ENCODE measurements at regions not wholly inside any gene's neighbourhood (a gene's known extent, or its start where the extent isn't known, plus 50 kb on each side); places are given as distances from the start of the nearest gene placed in this dataset.

DNA sequence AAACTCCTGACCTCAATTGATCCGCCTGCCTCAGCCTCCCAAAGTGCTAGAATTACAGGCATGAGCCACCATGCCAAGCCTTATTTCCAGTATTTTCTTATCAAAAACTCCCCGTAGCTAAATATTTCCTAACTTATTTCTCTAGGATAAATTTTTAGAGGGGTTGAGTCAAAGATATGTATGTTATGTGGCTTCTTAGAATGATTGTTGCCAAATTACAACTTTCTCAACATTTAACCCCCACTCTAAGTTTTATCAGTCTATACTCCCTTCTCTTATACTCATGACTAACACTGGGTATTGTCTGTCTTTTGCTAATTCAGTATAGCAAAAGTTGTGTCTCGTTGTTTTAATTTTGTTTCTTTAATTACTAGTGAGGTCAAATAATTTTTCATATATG lies 187.7 kb upstream of the LNX1 start:
- DNase-seq (ENCODE audit: low read depth in 3 of 3, low spot score in 2 of 3) = no peak

DNA sequence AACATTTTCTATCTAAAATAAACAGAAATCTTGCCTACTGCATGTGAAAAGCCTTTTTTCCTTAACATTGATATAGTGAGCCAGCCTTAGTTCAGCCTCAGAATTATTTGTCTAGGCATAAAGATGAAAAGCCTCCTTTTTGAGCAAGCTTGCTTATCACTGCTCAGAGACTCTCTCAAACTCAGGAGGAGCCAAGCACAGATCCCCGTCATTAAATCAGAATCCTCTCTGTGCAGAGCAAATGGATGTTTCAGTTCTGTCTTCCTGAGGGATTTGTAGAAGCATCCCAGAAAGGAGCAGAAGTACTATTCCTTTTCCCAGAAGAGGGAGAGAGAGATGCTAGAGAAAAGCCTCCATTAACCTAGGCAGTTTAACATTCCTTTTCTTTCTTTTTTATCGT lies 186.9 kb upstream of the LNX1 start:
- no peak for DNase-seq (ENCODE audit: low read depth in 3 of 3, low spot score in 2 of 3)

DNA sequence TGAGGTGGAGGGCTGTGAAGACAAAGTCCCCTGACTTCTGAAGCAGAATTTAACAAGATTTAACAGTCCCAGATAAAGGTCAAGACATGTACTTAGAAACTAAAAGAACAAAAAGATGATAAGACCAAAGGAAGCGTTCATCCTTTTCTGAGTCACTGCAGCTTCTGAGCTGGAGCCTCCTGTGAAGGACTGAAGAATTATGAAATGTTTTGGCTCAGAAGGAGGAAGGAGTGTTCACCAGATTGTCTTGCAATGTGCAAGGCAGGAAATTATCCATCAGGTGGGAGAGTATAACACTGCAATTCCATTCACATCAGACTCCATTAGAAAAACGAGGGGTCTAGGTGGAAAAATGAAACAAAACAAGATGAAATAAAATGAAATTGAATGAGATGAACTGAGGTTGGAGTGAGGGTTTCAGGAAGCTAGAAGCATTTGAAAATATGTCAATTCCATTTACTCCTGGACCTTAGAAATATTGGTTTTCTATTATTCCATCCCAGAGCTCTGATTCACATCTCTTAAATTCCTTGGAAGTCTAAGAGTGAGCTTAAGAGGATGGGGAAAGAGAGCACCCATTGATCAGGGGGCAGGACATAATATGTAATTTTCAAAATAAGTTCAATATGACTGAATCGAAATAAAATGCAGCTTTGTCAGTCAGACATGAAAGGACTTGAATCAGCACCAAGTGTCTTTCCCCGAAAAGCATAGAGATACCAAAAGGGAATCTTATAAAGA lies 186.1 kb upstream of the LNX1 start:
- no peak for DNase-seq (ENCODE audit: low read depth in 3 of 3, low spot score in 2 of 3)

- no peak for DNase-seq (ENCODE audit: low read depth in 3 of 3, low spot score in 2 of 3)
Measured at GRCh38 chr4:53776141-53776540, 184.9 kb upstream of the LNX1 start.

DNA sequence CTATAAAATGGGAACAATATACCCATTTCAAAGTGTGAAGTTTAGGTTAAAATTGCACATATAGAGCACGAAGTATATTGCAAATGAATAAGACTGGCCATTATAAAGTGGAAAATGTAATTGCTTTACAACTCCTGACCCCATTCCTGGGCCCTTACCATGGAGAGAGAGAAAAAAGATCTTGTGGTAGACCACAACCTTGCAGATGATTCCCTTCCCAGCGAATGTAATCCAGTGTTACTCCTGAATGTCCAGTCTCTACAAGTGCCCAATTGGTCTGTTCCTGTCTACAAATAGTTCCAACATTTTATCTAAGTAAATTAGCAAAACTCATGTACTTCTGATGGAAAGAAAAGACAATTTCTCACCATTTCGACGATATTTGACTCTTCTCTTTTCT lies 184.1 kb upstream of the LNX1 start:
- no peak for DNase-seq (ENCODE audit: low read depth in 3 of 3, low spot score in 2 of 3)

- no peak for DNase-seq (ENCODE audit: low read depth in 3 of 3, low spot score in 2 of 3)
Measured at GRCh38 chr4:53771326-53771725, 180.0 kb upstream of the LNX1 start.

DNA sequence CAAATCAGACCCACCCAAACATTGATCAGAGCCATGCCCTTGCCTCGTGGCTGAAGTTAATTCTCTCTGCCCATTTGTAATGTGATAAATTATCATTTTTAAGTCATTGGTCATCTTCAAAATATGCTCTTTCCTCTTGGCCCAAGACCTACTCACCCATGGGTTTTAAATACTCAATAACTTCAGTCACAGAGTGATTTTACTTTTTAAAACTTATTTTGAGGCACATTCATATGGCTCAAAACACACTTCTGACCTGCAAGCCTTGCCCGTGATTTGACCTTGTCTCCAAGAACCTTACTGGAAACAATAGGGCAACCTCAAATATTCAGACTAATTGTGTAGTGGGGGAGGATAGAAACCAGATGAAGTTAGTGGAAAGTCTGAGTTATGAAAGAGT lies 176.2 kb upstream of the LNX1 start:
- DNase-seq (ENCODE audit: low read depth in 3 of 3, low spot score in 2 of 3) = no peak

DNA sequence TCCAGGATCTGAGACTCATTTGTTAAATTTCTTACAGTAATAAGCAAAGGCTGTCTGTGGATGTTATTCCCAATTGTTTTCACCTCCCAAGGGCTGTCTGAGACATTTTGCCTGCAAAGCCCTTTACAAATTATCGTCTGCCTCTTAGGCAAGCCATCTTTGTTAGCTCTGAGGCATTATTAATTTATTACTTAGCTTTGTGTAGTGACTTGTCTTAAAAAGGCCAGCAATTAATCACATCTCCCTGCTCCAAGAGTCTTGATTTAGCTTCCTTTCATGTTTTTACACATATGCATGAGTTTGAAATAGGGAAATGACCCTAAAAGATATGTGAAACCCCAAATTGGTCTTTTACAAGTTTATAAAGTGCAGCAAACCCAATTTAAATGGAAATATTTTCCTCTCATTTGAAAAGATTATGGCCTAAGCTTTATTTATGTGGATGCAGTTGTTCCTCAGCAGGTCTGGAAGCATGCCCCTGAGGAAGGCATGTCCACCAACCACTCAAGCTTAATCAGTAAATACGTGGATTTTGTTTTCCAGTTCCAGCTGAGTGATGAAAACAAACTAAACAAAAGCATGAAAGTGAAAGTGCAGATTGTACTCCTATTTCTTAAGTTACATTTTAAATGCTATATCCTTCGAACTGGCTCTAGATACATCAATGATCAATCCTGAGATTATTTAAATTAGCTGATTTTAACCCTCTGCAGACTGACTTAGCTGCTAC lies 173.6 kb upstream of the LNX1 start:
- no peak for DNase-seq (ENCODE audit: low read depth in 3 of 3, low spot score in 2 of 3)

GRCh38 chr4:53763813-53764597 lies 172.7 kb upstream of the LNX1 start:
- DNase-seq (ENCODE audit: low read depth in 3 of 3, low spot score in 2 of 3) = no peak

DNA sequence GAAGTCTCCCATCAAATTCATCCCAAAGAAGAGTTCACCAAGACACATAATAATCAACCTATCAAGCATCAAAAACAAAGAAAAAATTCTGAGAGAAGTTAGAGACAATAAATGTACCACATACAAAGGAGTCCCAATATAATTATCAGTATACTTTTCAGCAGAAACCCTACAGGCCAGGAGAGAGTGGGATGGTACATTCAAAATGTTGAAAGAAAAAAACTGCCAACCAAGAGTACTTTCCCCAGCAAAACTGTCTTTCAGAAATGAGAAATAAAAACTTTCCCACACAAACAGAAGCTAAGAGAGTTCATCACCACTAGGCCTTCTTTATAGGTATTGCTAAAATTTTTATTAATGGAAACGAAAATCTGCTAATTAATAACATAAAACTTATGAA lies 164.4 kb upstream of the LNX1 start:
- DNase-seq (ENCODE audit: low read depth in 3 of 3, low spot score in 2 of 3) = no peak

DNA sequence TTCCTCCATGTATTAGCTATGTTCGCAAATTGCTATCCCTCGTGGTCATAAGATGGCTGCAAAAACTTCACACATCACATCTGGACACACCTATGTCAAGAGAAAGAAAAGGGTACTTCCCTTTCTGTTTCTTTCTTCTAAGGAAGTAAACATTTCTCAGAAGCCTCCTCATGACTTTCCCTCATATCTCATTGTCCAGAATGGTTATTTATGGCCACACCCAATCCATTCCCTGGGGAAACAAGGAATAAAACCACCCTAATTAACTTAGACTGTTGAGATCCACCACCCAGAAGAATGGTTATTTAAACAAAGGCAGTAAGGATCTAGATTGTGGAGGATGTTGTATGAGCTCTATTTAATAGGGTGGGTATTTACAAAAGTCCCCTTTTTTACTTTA lies 160.8 kb upstream of the LNX1 start:
- DNase-seq (ENCODE audit: low read depth in 3 of 3, low spot score in 2 of 3) = no peak

GRCh38 chr4:53748328-53748772 lies 157.1 kb upstream of the LNX1 start:
- DNase-seq (ENCODE audit: low read depth in 3 of 3, low spot score in 2 of 3) = no peak

DNA sequence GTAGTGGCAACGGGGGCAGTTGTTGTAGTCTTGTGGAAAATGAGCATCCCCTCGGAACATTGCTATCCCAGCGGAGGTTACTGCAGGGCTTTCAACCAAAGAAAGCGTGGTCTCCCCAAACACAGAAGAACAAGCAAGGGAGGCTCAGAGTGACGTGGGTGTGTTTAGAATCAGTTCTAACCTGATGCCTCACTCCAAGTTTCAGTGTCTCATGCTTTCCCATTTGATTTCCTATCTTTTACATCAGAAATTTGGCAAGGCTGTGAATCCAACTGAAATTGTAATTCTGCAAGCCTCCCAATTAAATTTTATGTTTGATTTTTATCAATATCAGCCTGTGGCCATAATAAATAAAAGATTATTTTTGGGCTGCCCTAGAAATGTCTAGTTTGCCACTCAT lies 156.1 kb upstream of the LNX1 start:
- DNase-seq (ENCODE audit: low read depth in 3 of 3, low spot score in 2 of 3) = no peak

DNA sequence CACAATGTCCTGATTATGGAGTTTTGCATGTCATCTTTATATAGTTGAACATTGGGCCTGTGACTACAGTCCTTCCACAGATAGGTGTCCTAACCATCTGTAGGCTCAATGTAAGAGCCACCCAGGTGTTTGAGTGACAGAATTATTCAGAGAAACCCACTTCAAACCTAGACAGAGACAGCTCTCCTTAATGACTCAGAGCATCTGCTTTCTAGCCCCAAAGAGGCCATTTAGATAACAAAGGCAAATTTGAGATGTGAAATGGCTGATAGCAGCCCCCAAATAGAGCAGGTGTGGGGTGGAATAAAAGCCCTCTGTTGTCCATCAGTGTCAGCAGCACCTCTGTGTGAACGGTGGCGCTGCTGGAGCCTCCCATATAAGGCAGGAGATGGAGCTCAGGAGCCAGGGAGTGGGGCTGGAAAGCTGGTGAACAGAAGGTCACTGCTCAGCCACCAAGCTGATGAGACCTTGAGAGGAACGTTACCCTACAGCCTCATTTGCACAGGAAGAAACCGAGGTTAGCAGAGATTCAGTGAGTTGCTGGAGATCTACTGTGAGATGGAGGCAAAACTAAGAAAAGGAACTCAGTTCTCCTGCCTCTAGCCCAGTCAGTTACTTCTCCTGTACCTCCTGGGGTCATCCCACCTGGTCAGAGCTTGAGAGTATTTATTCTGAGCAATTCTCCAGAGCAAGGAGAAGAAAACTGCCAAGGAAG lies 153.3 kb upstream of the LNX1 start:
- no peak for DNase-seq (ENCODE audit: low read depth in 3 of 3, low spot score in 2 of 3)

DNA sequence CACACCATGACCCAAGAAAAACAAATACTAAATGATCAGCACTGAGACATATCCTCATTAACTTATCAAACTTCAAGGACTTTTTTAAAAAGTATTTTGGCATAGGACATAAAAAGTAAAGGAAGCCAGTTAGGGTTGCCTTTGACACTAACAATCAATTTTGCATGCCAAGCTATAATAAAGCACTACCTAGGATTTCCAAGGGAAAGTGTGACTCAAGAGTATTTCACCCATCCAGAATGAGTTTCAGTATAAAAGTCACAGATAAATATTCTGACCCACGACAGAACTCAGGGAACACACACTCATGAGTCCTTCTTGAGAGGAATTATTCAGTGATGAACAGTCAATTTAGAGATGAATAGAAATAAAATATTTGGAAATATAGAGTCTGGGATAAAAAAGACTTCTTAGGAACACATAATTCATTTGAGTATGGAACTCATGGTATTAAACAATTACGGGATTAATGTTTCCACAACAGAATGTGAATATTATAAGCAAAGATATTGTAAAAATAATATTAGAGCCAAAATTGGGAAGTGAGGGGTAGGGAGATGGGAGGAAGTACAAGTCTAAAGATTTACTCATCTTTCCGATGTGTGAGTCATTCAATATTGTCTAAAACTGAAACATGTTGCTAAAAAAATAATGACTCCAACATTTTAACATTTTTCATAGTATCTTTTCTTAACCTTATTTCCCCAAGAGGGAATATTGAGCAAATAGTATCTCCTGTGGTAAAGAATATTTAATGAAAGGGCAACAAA lies 143.5 kb upstream of the LNX1 start:
- DNase-seq (ENCODE audit: low read depth in 3 of 3, low spot score in 2 of 3) = no peak

DNA sequence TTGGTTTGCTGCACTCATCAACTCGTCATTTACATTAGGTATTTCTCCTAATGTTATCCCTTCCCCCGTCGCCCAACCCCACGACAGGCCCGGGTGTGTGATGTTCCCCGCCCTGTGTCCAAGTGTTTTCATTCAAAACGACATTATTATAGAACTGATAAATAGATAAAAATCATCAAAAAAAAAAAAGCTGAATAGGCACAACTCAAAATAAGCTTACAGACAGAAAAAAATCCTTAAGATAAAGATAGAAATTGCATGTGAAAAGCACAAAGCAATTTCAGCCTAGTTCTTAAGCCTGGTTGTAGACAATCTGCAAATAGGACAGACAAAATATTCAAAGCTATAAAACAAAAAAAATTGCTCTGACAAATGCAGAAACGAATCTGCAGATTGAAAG lies 142.9 kb upstream of the LNX1 start:
- no peak for DNase-seq (ENCODE audit: low read depth in 3 of 3, low spot score in 2 of 3)

- DNase-seq (ENCODE audit: low read depth in 3 of 3, low spot score in 2 of 3) = no peak
Measured at GRCh38 chr4:53732661-53733060, 141.4 kb upstream of the LNX1 start.

DNA sequence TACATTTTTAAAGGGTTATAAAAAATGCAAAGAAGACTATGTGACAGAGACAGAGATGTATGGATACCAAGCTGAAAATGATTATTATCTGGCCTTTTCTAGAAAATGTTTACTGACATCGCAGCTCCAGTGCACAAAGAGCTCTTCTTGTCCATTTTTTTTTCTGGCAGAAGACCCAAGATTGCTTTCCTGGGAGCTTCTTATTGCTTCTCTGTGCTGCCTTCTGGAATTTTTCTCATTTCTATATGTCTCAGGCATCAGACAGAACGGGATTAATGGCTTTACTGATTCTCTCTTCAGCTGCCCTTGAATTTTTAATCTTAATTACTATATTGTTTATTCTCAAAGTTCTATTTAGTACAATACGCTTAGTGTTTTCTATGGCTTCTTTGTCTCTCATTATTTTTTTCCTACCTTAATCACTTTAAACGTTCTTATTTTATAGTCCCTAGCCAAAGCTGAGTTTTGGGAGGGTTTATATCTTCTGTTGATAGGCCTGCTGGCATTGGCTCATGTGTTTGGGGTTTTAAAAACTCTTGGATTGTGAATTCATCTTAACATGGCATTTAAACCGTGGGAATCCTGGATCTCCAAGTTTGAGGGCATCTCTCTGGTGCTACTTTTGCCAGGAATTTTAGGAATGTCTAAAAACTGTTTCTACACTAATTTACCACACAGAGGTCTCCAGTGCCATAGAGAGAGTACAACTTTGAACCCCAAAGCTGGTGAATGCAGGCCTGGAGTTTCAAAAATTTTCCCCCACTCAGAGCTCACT lies 138.9 kb upstream of the LNX1 start:
- no peak for DNase-seq (ENCODE audit: low read depth in 3 of 3, low spot score in 2 of 3)

DNA sequence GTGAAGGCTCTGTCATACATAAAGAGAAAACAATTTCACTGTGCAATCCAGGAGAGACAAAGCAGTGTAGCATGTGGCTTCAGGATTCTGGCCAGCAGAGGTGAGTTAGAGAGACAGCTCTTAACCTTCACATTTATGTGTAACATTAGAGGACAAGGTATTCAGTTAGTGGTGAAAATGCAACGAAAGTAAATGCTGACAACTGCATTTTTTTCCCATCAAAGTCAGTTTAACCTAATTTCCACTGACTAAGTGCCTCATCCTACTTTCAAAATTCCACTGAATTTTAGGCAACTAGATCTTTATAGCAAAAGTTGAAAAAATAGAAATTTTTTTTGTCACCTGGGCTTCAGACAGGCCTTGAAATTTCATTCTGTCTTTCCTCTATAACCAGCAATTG lies 130.8 kb upstream of the LNX1 start:
- DNase-seq (ENCODE audit: low read depth in 3 of 3, low spot score in 2 of 3) = no peak

DNA sequence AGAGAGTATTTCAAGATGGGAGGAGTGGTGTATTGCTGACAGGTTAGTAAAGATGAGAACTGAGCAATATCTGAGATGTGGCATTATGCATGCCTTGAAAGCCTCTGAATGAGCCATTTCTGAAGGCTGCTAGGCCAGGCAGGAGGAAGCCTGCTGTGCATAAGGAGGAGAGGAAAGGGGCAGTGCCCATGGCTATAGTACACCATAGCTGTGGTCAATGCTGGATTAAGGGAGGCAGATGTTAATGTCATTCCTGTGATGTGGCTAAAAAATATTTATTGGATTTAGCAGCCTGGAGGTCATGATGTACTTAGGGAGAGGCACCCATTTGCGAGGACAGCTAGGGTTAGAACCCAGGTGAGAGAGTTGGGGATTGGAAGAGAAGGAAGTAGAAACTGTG lies 130.0 kb upstream of the LNX1 start:
- no peak for DNase-seq (ENCODE audit: low read depth in 3 of 3, low spot score in 2 of 3)

Data from right renal cortex interstitium (tissue), 3 donors.